ENCODE measurements at regions not wholly inside any gene's neighbourhood (a gene's known extent, or its start where the extent isn't known, plus 50 kb on each side); places are given as distances from the start of the nearest gene placed in this dataset.

DNA sequence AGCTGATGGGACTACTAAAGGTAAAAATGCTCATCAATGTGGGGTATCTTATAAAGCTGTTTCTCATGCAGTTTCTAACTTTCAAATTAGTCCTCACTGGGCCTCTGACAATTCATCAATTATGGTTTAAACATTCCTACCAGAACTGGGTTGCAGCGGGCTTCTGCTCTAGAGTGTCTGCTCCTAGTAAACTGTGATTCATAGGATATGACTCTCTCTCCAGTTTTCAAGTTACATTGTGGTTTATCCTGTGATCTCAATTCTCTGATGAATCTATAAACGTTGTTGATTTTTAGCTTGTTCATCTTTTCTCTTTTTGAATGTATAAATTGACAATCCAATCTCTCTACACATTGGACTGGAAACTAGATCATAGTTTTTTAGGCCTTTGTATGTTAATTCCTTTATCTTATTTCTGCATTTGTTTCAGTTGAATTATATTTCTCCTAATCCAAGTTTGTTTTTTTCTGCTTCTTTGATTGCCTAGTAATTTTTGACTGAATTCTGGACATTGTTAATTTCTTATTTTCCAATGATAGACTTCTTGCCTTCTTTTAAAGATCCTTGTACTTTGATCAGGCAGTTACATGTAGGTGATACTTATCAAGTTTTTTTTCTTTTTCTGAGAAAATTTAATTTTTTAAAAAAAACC is 822.6 kb downstream of the TLE1 start:
- Histone ChIP-seq H3K9me1 (ENCODE audit: control insufficient read depth, extremely low read depth, insufficient read depth, low read length) (no peaks in the 10 kb centered on the region), H3K27ac (ENCODE audit: control insufficient read depth, insufficient read depth, low read length) (peak overlapping the region; percentile 63), H3K27me3 (ENCODE audit: control insufficient read depth, extremely low read depth, insufficient read depth, low read length) (no peaks in the 10 kb centered on the region), H3K9me3 (ENCODE audit: control insufficient read depth, low read depth, low read length) (peaks cover 3% of the 10 kb centered on the region), H3K4me1 (ENCODE audit: control insufficient read depth, extremely low read depth, insufficient read depth, low read length) (peaks cover 9% of the 10 kb centered on the region), H3K9ac (ENCODE audit: control insufficient read depth, extremely low read depth, insufficient read depth, low read length) (no peak overlapping the region), H4K20me1 (ENCODE audit: control insufficient read depth, extremely low read depth, insufficient read depth, low read length) (no peaks in the 10 kb centered on the region), H2AFZ (ENCODE audit: control insufficient read depth, low read length) (peak overlapping the region; percentile 41), H3K36me3 (ENCODE audit: control insufficient read depth in 2 of 2, extremely low read depth in 1 of 2, insufficient read depth in 2 of 2, low read length in 2 of 2) (no peaks in the 10 kb centered on the region), H3K4me2 (ENCODE audit: control insufficient read depth, extremely low read depth, insufficient read depth, low read depth, low read length) (no peak overlapping the region), H3K79me2 (ENCODE audit: control insufficient read depth, insufficient read depth, low read length) (no peaks in the 10 kb centered on the region), H3K4me3 (ENCODE audit: control insufficient read depth in 2 of 3, extremely low read depth in 1 of 3, insufficient read depth in 2 of 3, low read depth in 1 of 3, low read length in 3 of 3) (no peak overlapping the region)
- dilution Hi-C loops (cut with MboI; ENCODE audit: extremely low pct_ligation_motif_present, low sequenced_read_pairs), result no loop called here
- no peak for TF ChIP-seq EZH2 (IDR thresholded peaks at IDR 0.05; ENCODE audit: low read length)
- TF ChIP-seq, protein P1, sequence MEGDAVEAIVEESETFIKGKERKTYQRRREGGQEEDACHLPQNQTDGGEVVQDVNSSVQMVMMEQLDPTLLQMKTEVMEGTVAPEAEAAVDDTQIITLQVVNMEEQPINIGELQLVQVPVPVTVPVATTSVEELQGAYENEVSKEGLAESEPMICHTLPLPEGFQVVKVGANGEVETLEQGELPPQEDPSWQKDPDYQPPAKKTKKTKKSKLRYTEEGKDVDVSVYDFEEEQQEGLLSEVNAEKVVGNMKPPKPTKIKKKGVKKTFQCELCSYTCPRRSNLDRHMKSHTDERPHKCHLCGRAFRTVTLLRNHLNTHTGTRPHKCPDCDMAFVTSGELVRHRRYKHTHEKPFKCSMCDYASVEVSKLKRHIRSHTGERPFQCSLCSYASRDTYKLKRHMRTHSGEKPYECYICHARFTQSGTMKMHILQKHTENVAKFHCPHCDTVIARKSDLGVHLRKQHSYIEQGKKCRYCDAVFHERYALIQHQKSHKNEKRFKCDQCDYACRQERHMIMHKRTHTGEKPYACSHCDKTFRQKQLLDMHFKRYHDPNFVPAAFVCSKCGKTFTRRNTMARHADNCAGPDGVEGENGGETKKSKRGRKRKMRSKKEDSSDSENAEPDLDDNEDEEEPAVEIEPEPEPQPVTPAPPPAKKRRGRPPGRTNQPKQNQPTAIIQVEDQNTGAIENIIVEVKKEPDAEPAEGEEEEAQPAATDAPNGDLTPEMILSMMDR (optimal IDR thresholded peaks at IDR 0.05 in 1 of 3, IDR thresholded peaks at IDR 0.05 in 1 of 3, conservative IDR thresholded peaks at IDR 0.05 in 1 of 3; ENCODE audit: extremely low read depth in 1 of 3, insufficient read depth in 2 of 3, low read length in 3 of 3), result no peak
- DNase-seq (ENCODE audit: low read depth, low spot score) (peak; percentile 19), FAIRE-seq (peak; percentile 78)

DNA sequence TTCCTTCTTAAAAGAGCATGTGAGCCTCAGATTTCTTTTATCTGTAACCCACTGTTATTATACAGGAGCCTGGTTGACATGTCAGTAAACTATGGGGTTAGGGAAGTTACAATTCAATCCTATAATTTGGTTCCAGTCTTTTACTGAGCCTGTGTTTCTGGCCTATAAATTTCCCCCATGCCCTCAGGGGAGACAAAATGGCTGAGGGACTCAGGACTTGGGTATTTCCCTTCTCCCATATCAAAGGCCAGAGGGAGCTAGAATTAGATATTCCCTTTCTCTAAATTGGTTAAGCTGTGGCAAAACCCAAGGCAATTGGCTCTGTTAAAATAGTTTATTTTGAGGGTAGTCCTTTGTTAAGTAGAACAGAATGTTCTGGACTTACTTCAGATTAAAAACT is 823.2 kb downstream of the TLE1 start:
- TF ChIP-seq, protein P1 (optimal IDR thresholded peaks at IDR 0.05 in 1 of 3, IDR thresholded peaks at IDR 0.05 in 1 of 3, conservative IDR thresholded peaks at IDR 0.05 in 1 of 3; ENCODE audit: extremely low read depth in 1 of 3, insufficient read depth in 2 of 3, low read length in 3 of 3), result no peak
- no peak for TF ChIP-seq EZH2 (IDR thresholded peaks at IDR 0.05; ENCODE audit: low read length)
- H3K9ac ChIP-seq (ENCODE audit: control insufficient read depth, extremely low read depth, insufficient read depth, low read length), result no peak overlapping the region
- peak overlapping the region; percentile 49 for H2AFZ ChIP-seq (ENCODE audit: control insufficient read depth, low read length)
- H3K27ac ChIP-seq (ENCODE audit: control insufficient read depth, insufficient read depth, low read length), result peak overlapping the region; percentile 48
- dilution Hi-C loops (cut with MboI; ENCODE audit: extremely low pct_ligation_motif_present, low sequenced_read_pairs), result no loop called here
- H3K4me3 ChIP-seq (ENCODE audit: control insufficient read depth in 2 of 3, extremely low read depth in 1 of 3, insufficient read depth in 2 of 3, low read depth in 1 of 3, low read length in 3 of 3), result no peak overlapping the region
- no peak for FAIRE-seq
- H3K9me1 ChIP-seq (ENCODE audit: control insufficient read depth, extremely low read depth, insufficient read depth, low read length), result no peaks in the 10 kb centered on the region
- DNase-seq (ENCODE audit: low read depth, low spot score), result no peak
- no peaks in the 10 kb centered on the region for H3K36me3 ChIP-seq (ENCODE audit: control insufficient read depth in 2 of 2, extremely low read depth in 1 of 2, insufficient read depth in 2 of 2, low read length in 2 of 2)
- H4K20me1 ChIP-seq (ENCODE audit: control insufficient read depth, extremely low read depth, insufficient read depth, low read length), result no peaks in the 10 kb centered on the region
- H3K79me2 ChIP-seq (ENCODE audit: control insufficient read depth, insufficient read depth, low read length), result no peaks in the 10 kb centered on the region
- no peaks in the 10 kb centered on the region for H3K27me3 ChIP-seq (ENCODE audit: control insufficient read depth, extremely low read depth, insufficient read depth, low read length)
- peaks cover 3% of the 10 kb centered on the region for H3K9me3 ChIP-seq (ENCODE audit: control insufficient read depth, low read depth, low read length)
- peaks cover 9% of the 10 kb centered on the region for H3K4me1 ChIP-seq (ENCODE audit: control insufficient read depth, extremely low read depth, insufficient read depth, low read length)
- no peak overlapping the region for H3K4me2 ChIP-seq (ENCODE audit: control insufficient read depth, extremely low read depth, insufficient read depth, low read depth, low read length)
